ENCODE measurements at regions not wholly inside any gene's neighbourhood (a gene's known extent, or its start where the extent isn't known, plus 50 kb on each side); places are given as distances from the start of the nearest gene placed in this dataset.

DNA sequence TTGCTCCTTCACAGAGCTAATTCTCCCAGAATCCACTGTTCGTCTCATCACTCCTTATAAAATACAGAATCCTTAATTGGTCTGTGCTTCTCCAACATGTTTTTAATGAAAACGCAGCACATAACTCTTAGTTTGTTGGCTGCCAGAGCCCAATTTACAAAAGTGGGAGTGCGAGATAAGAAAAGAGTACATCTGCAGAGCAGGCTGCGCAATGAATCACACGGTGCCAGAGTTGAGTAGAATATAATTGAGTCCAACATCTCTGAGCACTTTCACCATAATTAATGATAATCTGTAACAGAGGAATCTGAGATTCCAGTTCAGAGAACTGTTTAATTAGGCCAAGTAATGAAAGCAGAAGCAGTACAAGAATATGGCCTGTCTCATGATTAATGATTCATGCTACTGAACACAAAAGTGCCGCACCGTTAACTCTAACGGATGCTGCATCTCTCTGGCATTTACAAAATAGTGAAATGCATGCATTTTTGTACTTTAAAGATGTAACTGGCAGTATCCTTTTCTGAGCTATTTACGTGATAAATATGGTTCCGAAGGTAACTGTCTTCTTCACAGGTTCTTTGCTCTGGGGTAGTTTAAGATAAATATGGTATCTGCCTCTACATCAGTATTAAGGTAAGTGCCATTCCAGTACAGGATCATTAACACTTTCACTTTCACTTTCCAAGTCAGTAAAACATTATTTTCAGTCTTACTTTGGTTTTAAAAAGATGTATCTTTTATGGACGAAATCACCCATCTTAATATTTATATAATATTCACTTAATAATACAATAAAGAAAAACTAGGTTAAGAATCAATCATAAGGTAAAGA is 785.6 kb downstream of the NR4A2 start:
- TF ChIP-seq, protein P1, sequence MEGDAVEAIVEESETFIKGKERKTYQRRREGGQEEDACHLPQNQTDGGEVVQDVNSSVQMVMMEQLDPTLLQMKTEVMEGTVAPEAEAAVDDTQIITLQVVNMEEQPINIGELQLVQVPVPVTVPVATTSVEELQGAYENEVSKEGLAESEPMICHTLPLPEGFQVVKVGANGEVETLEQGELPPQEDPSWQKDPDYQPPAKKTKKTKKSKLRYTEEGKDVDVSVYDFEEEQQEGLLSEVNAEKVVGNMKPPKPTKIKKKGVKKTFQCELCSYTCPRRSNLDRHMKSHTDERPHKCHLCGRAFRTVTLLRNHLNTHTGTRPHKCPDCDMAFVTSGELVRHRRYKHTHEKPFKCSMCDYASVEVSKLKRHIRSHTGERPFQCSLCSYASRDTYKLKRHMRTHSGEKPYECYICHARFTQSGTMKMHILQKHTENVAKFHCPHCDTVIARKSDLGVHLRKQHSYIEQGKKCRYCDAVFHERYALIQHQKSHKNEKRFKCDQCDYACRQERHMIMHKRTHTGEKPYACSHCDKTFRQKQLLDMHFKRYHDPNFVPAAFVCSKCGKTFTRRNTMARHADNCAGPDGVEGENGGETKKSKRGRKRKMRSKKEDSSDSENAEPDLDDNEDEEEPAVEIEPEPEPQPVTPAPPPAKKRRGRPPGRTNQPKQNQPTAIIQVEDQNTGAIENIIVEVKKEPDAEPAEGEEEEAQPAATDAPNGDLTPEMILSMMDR (conservative IDR thresholded peaks at IDR 0.05; ENCODE audit: low read depth, low read length): no peak
- TF ChIP-seq EZH2phosphoT487 (IDR thresholded peaks at IDR 0.05; ENCODE audit: borderline replicate concordance, low read length) (no peak), EZH2 (IDR thresholded peaks at IDR 0.05; ENCODE audit: low read length, unreplicated experiment) (no peak)
